ENCODE measurements at regions not wholly inside any gene's neighbourhood (a gene's known extent, or its start where the extent isn't known, plus 50 kb on each side); places are given as distances from the start of the nearest gene placed in this dataset.

GRCh38 chr15:26082221-26083109 is 219.3 kb upstream of the ATP10A start:
- peaks cover 0 to 16% (median 0%) of the 10 kb centered on the region in 9 donors for H3K4me1 ChIP-seq
- no peaks in the 10 kb centered on the region for H3K36me3 ChIP-seq
- TF ChIP-seq CTCF (IDR thresholded peaks at IDR 0.05), result peak in 2 of 9 donors; percentile 7 to 9
- intact Hi-C loops (cut with DNase I), result loop anchor here in 1 of 10 donors (10.0 kb wide), 1 partner anchor 1128 kb away; the partner anchor contains the start of genes SNRPN and SNURF
- peak; percentile 98 to 100 (median 99) for ATAC-seq
- peak; percentile 95 to 96 for DNase-seq
- peak overlapping the region; percentile 53 to 98 (median 74) for H3K4me3 ChIP-seq
- peak overlapping the region; percentile 44 to 93 (median 88) for H3K27ac ChIP-seq
- H3K27me3 ChIP-seq, result peaks cover 0 to 4% (median 0%) of the 10 kb centered on the region in 7 donors
- WGBS, 2 donors, result 1% methylated on average over 48 of the region's 48 CpGs
- no peaks in the 10 kb centered on the region for H3K9me3 ChIP-seq

- peak in 1 of 8 donors; percentile 7 for ATAC-seq
- peak overlapping the region in 2 of 10 donors; percentile 27 to 91 for H3K27ac ChIP-seq
These were observed 218.7 kb upstream of the ATP10A start for GRCh38 chr15:26081758-26082220.

GRCh38 chr15:26075770-26076169 is 212.6 kb upstream of the ATP10A start:
- ATAC-seq (no peak), DNase-seq (no peak)
- H3K4me1 ChIP-seq, result no peaks in the 10 kb centered on the region
- no peak for TF ChIP-seq CTCF (IDR thresholded peaks at IDR 0.05)
- 77 to 81% methylated on average over 4 of the region's 4 CpGs for WGBS, 2 donors
- no peak overlapping the region for H3K27ac ChIP-seq
- no peaks in the 10 kb centered on the region for H3K36me3 ChIP-seq
- no peaks in the 10 kb centered on the region for H3K9me3 ChIP-seq
- intact Hi-C loops (cut with DNase I), result no loop called here
- peaks cover 0 to 26% (median 11%) of the 10 kb centered on the region in 7 donors for H3K27me3 ChIP-seq
- no peak overlapping the region for H3K4me3 ChIP-seq

More at GRCh38 chr15:26081758-26082220, 218.7 kb upstream of the ATP10A start:
- intact Hi-C loops (cut with DNase I), result loop anchor here in 1 of 10 donors (10.0 kb wide), 1 partner anchor 1127 kb away; the partner anchor contains the start of genes SNRPN and SNURF
- 21 to 25% methylated on average over 10 of the region's 10 CpGs for WGBS, 2 donors
- no peaks in the 10 kb centered on the region for H3K36me3 ChIP-seq
- peak overlapping the region in 7 of 10 donors; percentile 70 to 98 (median 74) for H3K4me3 ChIP-seq
- peaks cover 0 to 16% (median 0%) of the 10 kb centered on the region in 9 donors for H3K4me1 ChIP-seq
- H3K27me3 ChIP-seq, result no peaks in the 10 kb centered on the region
- H3K9me3 ChIP-seq, result no peaks in the 10 kb centered on the region
- no peak for TF ChIP-seq CTCF (IDR thresholded peaks at IDR 0.05)
- DNase-seq, result no peak

DNA sequence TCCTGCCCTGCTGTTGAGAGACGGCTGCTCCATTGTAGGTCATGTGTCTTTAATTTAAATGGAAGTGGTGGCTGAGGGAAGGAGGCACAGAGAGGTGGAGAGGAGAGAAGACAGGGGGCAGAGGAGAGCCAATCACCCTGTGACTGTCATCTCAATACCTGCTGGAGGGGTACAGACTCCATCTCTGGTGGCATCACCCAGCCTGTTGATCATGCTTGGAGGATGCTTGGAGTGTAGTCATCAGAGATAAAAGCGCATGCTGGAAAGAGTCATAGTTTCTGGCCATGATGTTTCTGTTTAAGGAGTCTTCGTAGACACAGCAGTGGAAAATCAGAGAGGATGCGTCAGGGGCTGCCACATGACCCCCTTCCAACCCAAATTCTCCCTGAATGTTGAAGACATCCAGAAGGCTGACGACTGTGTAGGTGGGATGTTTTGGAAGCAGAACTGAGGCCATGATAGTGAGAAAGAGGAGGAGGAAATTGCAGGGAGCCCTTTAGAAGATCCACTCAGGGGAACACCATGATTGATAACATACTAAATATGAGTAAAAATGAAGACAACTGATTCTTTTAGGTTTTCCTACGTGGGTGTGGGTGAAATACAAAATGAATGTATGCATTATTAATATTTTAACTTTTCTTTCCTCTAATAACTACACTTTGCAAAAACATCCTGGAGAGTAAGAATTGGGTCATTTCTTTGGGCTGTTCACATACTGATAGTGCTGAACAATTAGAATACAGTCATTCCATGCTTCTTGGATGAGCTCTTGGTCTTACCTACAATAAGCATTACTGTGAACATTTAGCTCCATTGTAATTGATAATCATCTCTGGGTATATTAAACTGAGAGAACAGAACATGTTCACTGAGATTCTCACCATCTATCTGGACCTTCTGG is 210.6 kb upstream of the ATP10A start:
- no peak for TF ChIP-seq CTCF (IDR thresholded peaks at IDR 0.05)
- H3K4me3 ChIP-seq, result no peak overlapping the region
- peaks cover 0 to 34% (median 11%) of the 10 kb centered on the region in 7 donors for H3K27me3 ChIP-seq
- H3K4me1 ChIP-seq, result no peaks in the 10 kb centered on the region
- intact Hi-C loops (cut with DNase I), result no loop called here
- no peak overlapping the region for H3K27ac ChIP-seq
- H3K36me3 ChIP-seq, result no peaks in the 10 kb centered on the region
- no peaks in the 10 kb centered on the region for H3K9me3 ChIP-seq
- ATAC-seq (no peak), DNase-seq (no peak)
- WGBS, 2 donors, result 58 to 66% methylated on average over 6 of the region's 6 CpGs
